ENCODE measurements at regions not wholly inside any gene's neighbourhood (a gene's known extent, or its start where the extent isn't known, plus 50 kb on each side); places are given as distances from the start of the nearest gene placed in this dataset.

DNA sequence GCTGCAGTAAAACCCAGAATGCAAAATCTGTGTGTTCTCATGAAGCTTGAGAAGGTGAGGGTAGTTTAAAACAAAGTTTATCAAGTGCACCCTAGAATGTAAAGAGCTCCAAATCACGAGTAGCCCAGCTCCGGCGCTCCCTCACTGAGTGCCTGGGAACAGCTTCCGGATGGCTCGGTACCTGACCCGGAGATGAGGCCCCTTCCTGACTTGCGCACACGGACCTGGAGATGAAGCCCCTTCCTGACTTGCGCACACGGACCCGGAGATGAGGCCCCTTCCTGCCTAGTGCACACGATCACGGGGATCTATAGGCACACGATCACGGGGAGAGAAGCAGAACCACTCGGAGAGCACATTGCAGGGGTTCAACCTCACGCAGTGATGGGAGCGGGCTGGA is 322.1 kb upstream of the RNF32 start:
- TF ChIP-seq POLR2AphosphoS5 (IDR thresholded peaks at IDR 0.05; ENCODE audit: low read depth, low read length) = no peak
- TF ChIP-seq, protein P1, sequence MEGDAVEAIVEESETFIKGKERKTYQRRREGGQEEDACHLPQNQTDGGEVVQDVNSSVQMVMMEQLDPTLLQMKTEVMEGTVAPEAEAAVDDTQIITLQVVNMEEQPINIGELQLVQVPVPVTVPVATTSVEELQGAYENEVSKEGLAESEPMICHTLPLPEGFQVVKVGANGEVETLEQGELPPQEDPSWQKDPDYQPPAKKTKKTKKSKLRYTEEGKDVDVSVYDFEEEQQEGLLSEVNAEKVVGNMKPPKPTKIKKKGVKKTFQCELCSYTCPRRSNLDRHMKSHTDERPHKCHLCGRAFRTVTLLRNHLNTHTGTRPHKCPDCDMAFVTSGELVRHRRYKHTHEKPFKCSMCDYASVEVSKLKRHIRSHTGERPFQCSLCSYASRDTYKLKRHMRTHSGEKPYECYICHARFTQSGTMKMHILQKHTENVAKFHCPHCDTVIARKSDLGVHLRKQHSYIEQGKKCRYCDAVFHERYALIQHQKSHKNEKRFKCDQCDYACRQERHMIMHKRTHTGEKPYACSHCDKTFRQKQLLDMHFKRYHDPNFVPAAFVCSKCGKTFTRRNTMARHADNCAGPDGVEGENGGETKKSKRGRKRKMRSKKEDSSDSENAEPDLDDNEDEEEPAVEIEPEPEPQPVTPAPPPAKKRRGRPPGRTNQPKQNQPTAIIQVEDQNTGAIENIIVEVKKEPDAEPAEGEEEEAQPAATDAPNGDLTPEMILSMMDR (IDR thresholded peaks at IDR 0.05) = no peak

Measured in Panc1 (cell line).